ENCODE measurements at regions not wholly inside any gene's neighbourhood (a gene's known extent, or its start where the extent isn't known, plus 50 kb on each side); places are given as distances from the start of the nearest gene placed in this dataset.

GRCh38 chr7:1286946-1287645 lies 54.4 kb downstream of the UNCX start:
- no peak for DNase-seq

GRCh38 chr7:1287752-1288201 lies 55.1 kb downstream of the UNCX start:
- DNase-seq, result no peak

- peak; percentile 9 for DNase-seq
These were observed 55.8 kb downstream of the UNCX start for GRCh38 chr7:1288390-1288995.

GRCh38 chr7:1288996-1289551 lies 56.4 kb downstream of the UNCX start:
- peak; percentile 5 for DNase-seq

- DNase-seq, result peak; percentile 8
These were observed 57.0 kb downstream of the UNCX start for GRCh38 chr7:1289666-1290025.

- DNase-seq, result peak; percentile 35
These were observed 57.5 kb downstream of the UNCX start for GRCh38 chr7:1290026-1290678.

- DNase-seq, result peak; percentile 8
These were observed 58.1 kb downstream of the UNCX start for GRCh38 chr7:1290679-1291356.

GRCh38 chr7:1291357-1291689 lies 58.7 kb downstream of the UNCX start:
- DNase-seq, result no peak

GRCh38 chr7:1291845-1292765 lies 59.4 kb downstream of the UNCX start:
- DNase-seq, result no peak

- no peak for DNase-seq
These were observed 60.5 kb downstream of the UNCX start for GRCh38 chr7:1292972-1293830.

GRCh38 chr7:1293950-1294411 lies 61.3 kb downstream of the UNCX start:
- no peak for DNase-seq

GRCh38 chr7:1295776-1296355 lies 63.2 kb downstream of the UNCX start:
- DNase-seq, result no peak

GRCh38 chr7:1296356-1296981 lies 63.8 kb downstream of the UNCX start:
- no peak for DNase-seq

- DNase-seq, result no peak
These were observed 64.6 kb downstream of the UNCX start for GRCh38 chr7:1297017-1297960.

- no peak for DNase-seq
These were observed 65.6 kb downstream of the UNCX start for GRCh38 chr7:1298051-1298930.

GRCh38 chr7:1298931-1299885 lies 66.5 kb downstream of the UNCX start:
- no peak for DNase-seq

- no peak for DNase-seq
These were observed 67.5 kb downstream of the UNCX start for GRCh38 chr7:1300206-1300605.
